ENCODE measurements at regions not wholly inside any gene's neighbourhood (a gene's known extent, or its start where the extent isn't known, plus 50 kb on each side); places are given as distances from the start of the nearest gene placed in this dataset.
A peak's percentile ranks its signal among the peaks of the same experiment; 100 is the strongest.

GRCh38 chr11:95655536-95655935 is 134.0 kb downstream of the FAM76B start:
- no peaks in the 10 kb centered on the region for H3K36me3 ChIP-seq (ENCODE audit: control insufficient read depth in 2 of 2, extremely low read depth in 1 of 2, insufficient read depth in 2 of 2, low read length in 2 of 2)
- H4K20me1 ChIP-seq (replicated peaks; ENCODE audit: control insufficient read depth, extremely low read depth, insufficient read depth, low read length) = no peaks in the 10 kb centered on the region
- no peak overlapping the region for H3K9ac ChIP-seq (replicated peaks; ENCODE audit: extremely low read depth, insufficient read depth, low read length)
- TF ChIP-seq FOS (IDR thresholded peaks at IDR 0.05; ENCODE audit: borderline replicate concordance, insufficient read depth, low read length) (no peak), CTCF (IDR thresholded peaks at IDR 0.05; ENCODE audit: extremely low read depth in 1 of 2, insufficient read depth in 1 of 2, low read depth in 1 of 2, low read length in 2 of 2) (no peak), EZH2 (IDR thresholded peaks at IDR 0.05; ENCODE audit: borderline replicate concordance, low read depth, low read length, severe bottlenecking) (no peak), POLR2A (IDR thresholded peaks at IDR 0.05; ENCODE audit: low read depth, low read length) (no peak), MYC (IDR thresholded peaks at IDR 0.05; ENCODE audit: low read depth, low read length) (no peak), POLR2AphosphoS5 (IDR thresholded peaks at IDR 0.05; ENCODE audit: insufficient read depth, low read depth, low read length) (no peak), JUN (IDR thresholded peaks at IDR 0.05; ENCODE audit: borderline replicate concordance, insufficient read depth, insufficient read length, low read depth) (no peak)
- intact Hi-C loops (cut with micrococcal nuclease) (no loop called here), dilution Hi-C loops (cut with MboI; ENCODE audit: extremely low pct_ligation_motif_present, low sequenced_read_pairs) (no loop called here)
- H2AFZ ChIP-seq (ENCODE audit: low read depth, low read length) = no peak overlapping the region
- ChIA-PET POLR2A (no interaction called here), CTCF (no interaction called here)
- no TSS peak for BruUV-seq (replicated peaks)
- H3K4me1 ChIP-seq (ENCODE audit: control insufficient read depth, extremely low read depth, insufficient read depth, low read length) = no peaks in the 10 kb centered on the region
- peak; percentile 15 for DNase-seq (ENCODE audit: low read depth, low spot score)
- no peak for FAIRE-seq
- H3K9me1 ChIP-seq (replicated peaks; ENCODE audit: control insufficient read depth, extremely low read depth, insufficient read depth, low read length) = no peaks in the 10 kb centered on the region
- H3K4me3 ChIP-seq (replicated peaks in 1 of 3; ENCODE audit: insufficient read depth in 1 of 3, low read depth in 1 of 3, low read length in 3 of 3) = no peak overlapping the region
- no peak overlapping the region for H3K4me2 ChIP-seq (ENCODE audit: insufficient read depth, low read length)
- H3K9me3 ChIP-seq (replicated peaks; ENCODE audit: control insufficient read depth, insufficient read depth, low read length) = no peaks in the 10 kb centered on the region
- peaks cover 0 to 2% of the 10 kb centered on the region in 2 experiments for H3K27me3 ChIP-seq (ENCODE audit: control insufficient read depth in 2 of 2, insufficient read depth in 2 of 2, low read length in 2 of 2)
- H3K79me2 ChIP-seq (ENCODE audit: control insufficient read depth, insufficient read depth, low read length) = no peaks in the 10 kb centered on the region
- H3K27ac ChIP-seq (ENCODE audit: insufficient read depth, low read depth, low read length) = no peak overlapping the region

GRCh38 chr11:95653680-95654079 is 135.9 kb downstream of the FAM76B start:
- intact Hi-C loops (cut with micrococcal nuclease) = no loop called here
- H3K4me1 ChIP-seq (ENCODE audit: control insufficient read depth, extremely low read depth, insufficient read depth, low read length) = no peaks in the 10 kb centered on the region
- no peaks in the 10 kb centered on the region for H4K20me1 ChIP-seq (replicated peaks; ENCODE audit: control insufficient read depth, extremely low read depth, insufficient read depth, low read length)
- peaks cover 0 to 2% of the 10 kb centered on the region in 2 experiments for H3K27me3 ChIP-seq (ENCODE audit: control insufficient read depth in 2 of 2, insufficient read depth in 2 of 2, low read length in 2 of 2)
- no peaks in the 10 kb centered on the region for H3K9me1 ChIP-seq (replicated peaks; ENCODE audit: control insufficient read depth, extremely low read depth, insufficient read depth, low read length)
- H3K4me2 ChIP-seq (ENCODE audit: insufficient read depth, low read length) = no peak overlapping the region
- H3K4me3 ChIP-seq (replicated peaks in 1 of 3; ENCODE audit: insufficient read depth in 1 of 3, low read depth in 1 of 3, low read length in 3 of 3) = no peak overlapping the region
- H2AFZ ChIP-seq (ENCODE audit: low read depth, low read length) = no peak overlapping the region
- no TSS peak for BruUV-seq (replicated peaks)
- no peak overlapping the region for H3K9ac ChIP-seq (replicated peaks; ENCODE audit: extremely low read depth, insufficient read depth, low read length)
- no peaks in the 10 kb centered on the region for H3K9me3 ChIP-seq (replicated peaks; ENCODE audit: control insufficient read depth, insufficient read depth, low read length)
- TF ChIP-seq CTCF (IDR thresholded peaks at IDR 0.05; ENCODE audit: extremely low read depth in 1 of 2, insufficient read depth in 1 of 2, low read depth in 1 of 2, low read length in 2 of 2) (no peak), JUN (IDR thresholded peaks at IDR 0.05; ENCODE audit: borderline replicate concordance, insufficient read depth, insufficient read length, low read depth) (no peak), MAX (IDR thresholded peaks at IDR 0.05; ENCODE audit: insufficient read depth, insufficient read length) (no peak)
- no peak for FAIRE-seq
- ChIA-PET CTCF (no interaction called here), POLR2A (no interaction called here)
- no peaks in the 10 kb centered on the region for H3K79me2 ChIP-seq (ENCODE audit: control insufficient read depth, insufficient read depth, low read length)
- no peak for DNase-seq (ENCODE audit: low read depth, low spot score)
- H3K36me3 ChIP-seq (ENCODE audit: control insufficient read depth in 2 of 2, extremely low read depth in 1 of 2, insufficient read depth in 2 of 2, low read length in 2 of 2) = no peaks in the 10 kb centered on the region
- dilution Hi-C loops (cut with MboI; ENCODE audit: extremely low pct_ligation_motif_present, low sequenced_read_pairs) = no loop called here
- no peak overlapping the region for H3K27ac ChIP-seq (ENCODE audit: insufficient read depth, low read depth, low read length)

All from endothelial cell of umbilical vein (primary cell).